ENCODE measurements at regions not wholly inside any gene's neighbourhood (a gene's known extent, or its start where the extent isn't known, plus 50 kb on each side); places are given as distances from the start of the nearest gene placed in this dataset.

GRCh38 chr4:177855507-177856197, 413.4 kb upstream of the AGA start:
- H3K36me3 ChIP-seq (ENCODE audit: insufficient read depth, low read length), result no peaks in the 10 kb centered on the region
- no peak for TF ChIP-seq EZH2 (IDR thresholded peaks at IDR 0.05; ENCODE audit: insufficient read depth, low read length)
- no peak for TF ChIP-seq CTCF (IDR thresholded peaks at IDR 0.05; ENCODE audit: insufficient read depth, low read depth, low read length)
- H4K20me1 ChIP-seq (ENCODE audit: insufficient read depth, low read length), result no peaks in the 10 kb centered on the region
- H3K79me2 ChIP-seq (ENCODE audit: insufficient read depth, low read length), result no peaks in the 10 kb centered on the region
- no peaks in the 10 kb centered on the region for H3K4me1 ChIP-seq (ENCODE audit: insufficient read depth, low read length)
- H3K4me3 ChIP-seq (ENCODE audit: insufficient read depth, low read depth, low read length), result no peak overlapping the region
- no peak overlapping the region for H3K4me3 Mint-ChIP-seq (ENCODE audit: unreplicated experiment)
- no peak for DNase-seq (ENCODE audit: low read depth)
- no peak overlapping the region for H3K9ac ChIP-seq (ENCODE audit: low read length)
- H3K9me3 Mint-ChIP-seq (ENCODE audit: unreplicated experiment), result no peaks in the 10 kb centered on the region
- no peak overlapping the region for H3K27ac Mint-ChIP-seq (ENCODE audit: unreplicated experiment)
- no peaks in the 10 kb centered on the region for H3K27me3 ChIP-seq (ENCODE audit: insufficient read depth, low read length)
- H2AFZ ChIP-seq (ENCODE audit: low read depth, low read length), result no peak overlapping the region
- no peaks in the 10 kb centered on the region for H3K4me1 Mint-ChIP-seq (ENCODE audit: low read depth, unreplicated experiment)
- H3K9me3 ChIP-seq (ENCODE audit: insufficient read depth, low read depth, low read length), result no peaks in the 10 kb centered on the region
- H3K36me3 Mint-ChIP-seq (ENCODE audit: low read depth, unreplicated experiment), result no peaks in the 10 kb centered on the region
- H3K27ac ChIP-seq (ENCODE audit: low read depth, low read length), result no peak overlapping the region
- no peak for FAIRE-seq
- H3K27me3 Mint-ChIP-seq (ENCODE audit: low read depth, unreplicated experiment), result no peaks in the 10 kb centered on the region
- no peak overlapping the region for H3K4me2 ChIP-seq (ENCODE audit: low read length)

GRCh38 chr4:177860171-177860570, 417.9 kb upstream of the AGA start:
- TF ChIP-seq EZH2 (IDR thresholded peaks at IDR 0.05; ENCODE audit: insufficient read depth, low read length) (no peak), CTCF (IDR thresholded peaks at IDR 0.05; ENCODE audit: insufficient read depth, low read depth, low read length) (no peak)
- H3K27ac Mint-ChIP-seq (ENCODE audit: unreplicated experiment), result no peak overlapping the region
- no peak overlapping the region for H3K4me3 Mint-ChIP-seq (ENCODE audit: unreplicated experiment)
- Histone ChIP-seq H3K9me3 (ENCODE audit: insufficient read depth, low read depth, low read length) (no peaks in the 10 kb centered on the region), H3K27ac (ENCODE audit: low read depth, low read length) (no peak overlapping the region), H2AFZ (ENCODE audit: low read depth, low read length) (no peak overlapping the region), H3K36me3 (ENCODE audit: insufficient read depth, low read length) (no peaks in the 10 kb centered on the region), H3K79me2 (ENCODE audit: insufficient read depth, low read length) (no peaks in the 10 kb centered on the region), H4K20me1 (ENCODE audit: insufficient read depth, low read length) (no peaks in the 10 kb centered on the region), H3K4me1 (ENCODE audit: insufficient read depth, low read length) (no peaks in the 10 kb centered on the region), H3K9ac (ENCODE audit: low read length) (no peak overlapping the region), H3K4me2 (ENCODE audit: low read length) (no peak overlapping the region), H3K27me3 (ENCODE audit: insufficient read depth, low read length) (no peaks in the 10 kb centered on the region), H3K4me3 (ENCODE audit: insufficient read depth, low read depth, low read length) (no peak overlapping the region)
- no peaks in the 10 kb centered on the region for H3K9me3 Mint-ChIP-seq (ENCODE audit: unreplicated experiment)
- H3K27me3 Mint-ChIP-seq (ENCODE audit: low read depth, unreplicated experiment), result no peaks in the 10 kb centered on the region
- H3K36me3 Mint-ChIP-seq (ENCODE audit: low read depth, unreplicated experiment), result no peaks in the 10 kb centered on the region
- DNase-seq (ENCODE audit: low read depth) (no peak), FAIRE-seq (no peak)
- no peaks in the 10 kb centered on the region for H3K4me1 Mint-ChIP-seq (ENCODE audit: low read depth, unreplicated experiment)

- H3K4me2 ChIP-seq (ENCODE audit: low read length), result no peak overlapping the region
- H3K27me3 ChIP-seq (ENCODE audit: insufficient read depth, low read length), result no peaks in the 10 kb centered on the region
- Mint-ChIP-seq H3K4me3 (ENCODE audit: unreplicated experiment) (no peak overlapping the region), H3K27ac (ENCODE audit: unreplicated experiment) (no peak overlapping the region), H3K27me3 (ENCODE audit: low read depth, unreplicated experiment) (no peaks in the 10 kb centered on the region), H3K36me3 (ENCODE audit: low read depth, unreplicated experiment) (no peaks in the 10 kb centered on the region), H3K9me3 (ENCODE audit: unreplicated experiment) (no peaks in the 10 kb centered on the region), H3K4me1 (ENCODE audit: low read depth, unreplicated experiment) (no peaks in the 10 kb centered on the region)
- no peaks in the 10 kb centered on the region for H3K4me1 ChIP-seq (ENCODE audit: insufficient read depth, low read length)
- no peaks in the 10 kb centered on the region for H4K20me1 ChIP-seq (ENCODE audit: insufficient read depth, low read length)
- DNase-seq (ENCODE audit: low read depth) (no peak), FAIRE-seq (no peak)
- H2AFZ ChIP-seq (ENCODE audit: low read depth, low read length), result no peak overlapping the region
- H3K9ac ChIP-seq (ENCODE audit: low read length), result no peak overlapping the region
- no peak overlapping the region for H3K27ac ChIP-seq (ENCODE audit: low read depth, low read length)
- H3K36me3 ChIP-seq (ENCODE audit: insufficient read depth, low read length), result no peaks in the 10 kb centered on the region
- no peak overlapping the region for H3K4me3 ChIP-seq (ENCODE audit: insufficient read depth, low read depth, low read length)
- H3K9me3 ChIP-seq (ENCODE audit: insufficient read depth, low read depth, low read length), result no peaks in the 10 kb centered on the region
- TF ChIP-seq CTCF (IDR thresholded peaks at IDR 0.05; ENCODE audit: insufficient read depth, low read depth, low read length), result no peak
- no peak for TF ChIP-seq EZH2 (IDR thresholded peaks at IDR 0.05; ENCODE audit: insufficient read depth, low read length)
- no peaks in the 10 kb centered on the region for H3K79me2 ChIP-seq (ENCODE audit: insufficient read depth, low read length)
Observed at GRCh38 chr4:177861551-177862094, 419.4 kb upstream of the AGA start.
